IMR-90 (cell line): ENCODE measurements at regions not wholly inside any gene's neighbourhood (a gene's known extent, or its start where the extent isn't known, plus 50 kb on each side); places are given as distances from the start of the nearest gene placed in this dataset.

Experiments
- ATAC-seq: fragments of 200-7000 bp; cut with Tn5 transposase; 2 replicates; pipeline ENCODE4 v1.9.1; 2020; ENCODE audit warnings: low read depth, mild to moderate bottlenecking, moderate library complexity
- BruUV-seq: library from RNA; stranded (reverse); fragments of 400-500 nt; replicated peaks from 2 replicates; lab custom pipeline; 2021; lab: Mats Ljungman, UMichigan
- CTCF ChIA-PET: fragments of 300-600 bp; formaldehyde crosslinking; extraction: SDS; loops from one replicate; lab custom pipeline; 2021; ENCODE audit warnings: antibody characterized with exemption; lab: Yijun Ruan, JAX
- POLR2A ChIA-PET: fragments of 300-600 bp; sonication (Branson Sonifier 250); formaldehyde crosslinking; loops from one replicate; lab custom pipeline; 2022; ENCODE audit warnings: antibody characterized with exemption; ENCODE audit not compliant: unreplicated experiment; lab: Charles Lee
- DNase-seq: peaks from one replicate; pipeline ENCODE4 v3.0.0; 2013
- H2AFZ ChIP-seq: replicated peaks from 2 replicates; pipeline ENCODE3; 2013; ENCODE audit warnings: low read length, mild to moderate bottlenecking; ENCODE audit not compliant: poor library complexity
- H2AK5ac ChIP-seq: 2 replicates; pipeline ENCODE4 v1.6.1; 2013; ENCODE audit warnings: low read depth, low read length, inconsistent platforms
- H2AK9ac ChIP-seq: replicated peaks from 2 replicates; pipeline ENCODE3; 2013; ENCODE audit warnings: mild to moderate bottlenecking, low read depth, low read length, moderate library complexity; ENCODE audit not compliant: poor library complexity
- H2BK120ac ChIP-seq: 2 replicates; pipeline ENCODE4 v1.6.1; 2013; ENCODE audit warnings: low read depth, low read length, inconsistent platforms
- H2BK15ac ChIP-seq: 3 replicates; pipeline ENCODE4 v1.6.1; 2013; ENCODE audit warnings: low read depth, low read length, inconsistent platforms
- H2BK20ac ChIP-seq: 2 replicates; pipeline ENCODE4 v1.6.1; 2013; ENCODE audit warnings: low read depth, mild to moderate bottlenecking, inconsistent platforms, low read length, moderate library complexity
- H2BK5ac ChIP-seq: 2 replicates; pipeline ENCODE4 v1.6.1; 2013; ENCODE audit warnings: mild to moderate bottlenecking, low read depth, low read length, inconsistent platforms; ENCODE audit not compliant: poor library complexity, severe bottlenecking
- H3K14ac ChIP-seq: replicated peaks from 2 replicates; pipeline ENCODE4 v1.6.1; 2013; ENCODE audit warnings: low read depth, low read length, inconsistent platforms
- H3K18ac ChIP-seq: 2 replicates; pipeline ENCODE4 v1.6.1; 2013; ENCODE audit warnings: low read depth, low read length, control low read depth
- H3K23ac ChIP-seq: 2 replicates; pipeline ENCODE4 v1.6.1; 2013; ENCODE audit warnings: low read depth, low read length, inconsistent platforms
- H3K27ac ChIP-seq: 2 replicates; pipeline ENCODE4 v1.5.1; 2013; ENCODE audit warnings: mild to moderate bottlenecking, control low read depth, low read length; ENCODE audit not compliant: insufficient read depth
- H3K27me3 ChIP-seq: 2 replicates; pipeline ENCODE4 v1.6.1; 2013; ENCODE audit warnings: low read length; ENCODE audit not compliant: control insufficient read depth, insufficient read depth
- H3K36me3 ChIP-seq: 2 replicates; pipeline ENCODE4 v1.6.1; 2013; ENCODE audit warnings: low read length, mixed read lengths; ENCODE audit not compliant: control insufficient read depth, insufficient read depth
- H3K4ac ChIP-seq: 2 replicates; pipeline ENCODE4 v1.6.1; 2013; ENCODE audit warnings: low read depth, low read length, inconsistent platforms
- H3K4me1 ChIP-seq: 2 replicates; pipeline ENCODE4 v1.6.1; 2013; ENCODE audit warnings: low read length, mixed read lengths; ENCODE audit not compliant: control insufficient read depth, insufficient read depth
- H3K4me2 ChIP-seq: 2 replicates; pipeline ENCODE4 v1.6.1; 2013; ENCODE audit warnings: low read depth, mild to moderate bottlenecking, control low read depth, low read length, moderate library complexity
- H3K4me3 ChIP-seq: 2 replicates; pipeline ENCODE4 v1.5.1; 2013; ENCODE audit warnings: low read depth, mild to moderate bottlenecking, control low read depth, low read length, moderate library complexity; ENCODE audit not compliant: insufficient read depth
- H3K56ac ChIP-seq: 2 replicates; pipeline ENCODE4 v1.6.1; 2013; ENCODE audit warnings: low read length, inconsistent platforms; ENCODE audit not compliant: insufficient read depth; ENCODE audit errors: extremely low read depth
- H3K79me1 ChIP-seq, 2 experiments: 2 replicates each; pipeline ENCODE4 v1.6.1; 2013; ENCODE audit warnings: low read length in 2 of 2, inconsistent platforms in 1 of 2, low read depth in 1 of 2
- H3K9ac ChIP-seq: 2 replicates; pipeline ENCODE4 v1.6.1; 2013; ENCODE audit warnings: low read depth, low read length, control low read depth
- H3K9me1 ChIP-seq: 2 replicates; pipeline ENCODE4 v1.6.1; 2013; ENCODE audit warnings: low read length, inconsistent platforms; ENCODE audit not compliant: insufficient read depth
- H3K9me3 ChIP-seq: 2 replicates; pipeline ENCODE4 v1.6.1; 2013; ENCODE audit warnings: low read length; ENCODE audit not compliant: control insufficient read depth, insufficient read depth
- H4K20me1 ChIP-seq: 2 replicates; pipeline ENCODE4 v1.6.1; 2013; ENCODE audit warnings: low read length, inconsistent platforms; ENCODE audit not compliant: insufficient read depth
- H4K5ac ChIP-seq: 2 replicates; pipeline ENCODE4 v1.6.1; 2013; ENCODE audit warnings: mild to moderate bottlenecking, low read depth, low read length, control low read depth
- H4K8ac ChIP-seq, 2 experiments: 2 replicates each; pipeline ENCODE4 v1.6.1; 2013; ENCODE audit warnings: low read depth in 2 of 2, low read length in 2 of 2, control low read depth in 1 of 2, inconsistent platforms in 1 of 2
- H4K91ac ChIP-seq: 2 replicates; pipeline ENCODE4 v1.6.1; 2013; ENCODE audit warnings: low read depth, low read length, inconsistent platforms; ENCODE audit not compliant: insufficient read depth
- BHLHE40 ChIP-seq: fragments of 150-350 bp; IDR thresholded peaks from 2 replicates; pipeline ENCODE4 v1.6.1; 2016; ENCODE audit warnings: mild to moderate bottlenecking, low read depth, low read length
- CEBPB ChIP-seq: IDR thresholded peaks from 2 replicates; pipeline ENCODE4 v1.6.1; 2012; ENCODE audit warnings: low read depth, low read length, improper control_type of control experiment
- CHD1 ChIP-seq: IDR thresholded peaks from 2 replicates; pipeline ENCODE4 v1.6.1; 2012; ENCODE audit warnings: low read depth, low read length, improper control_type of control experiment
- FOS ChIP-seq: fragments of 150-350 bp; IDR thresholded peaks from 2 replicates; pipeline ENCODE4 v1.6.1; 2016; ENCODE audit warnings: low read depth, low read length
- MAFK ChIP-seq: IDR thresholded peaks from 2 replicates; pipeline ENCODE4 v1.6.1; 2012; ENCODE audit warnings: low read depth, low read length, improper control_type of control experiment
- MAZ ChIP-seq: IDR thresholded peaks from 2 replicates; pipeline ENCODE4 v1.6.1; 2012; ENCODE audit warnings: low read depth, mild to moderate bottlenecking, low read length, improper control_type of control experiment, moderate library complexity, borderline replicate concordance
- MXI1 ChIP-seq: IDR thresholded peaks from 2 replicates; pipeline ENCODE4 v1.6.1; 2012; ENCODE audit warnings: low read depth, mild to moderate bottlenecking, low read length, moderate library complexity, borderline replicate concordance
- NFE2L2 ChIP-seq: fragments of 150-350 bp; IDR thresholded peaks from 2 replicates; pipeline ENCODE4 v1.6.1; 2016; ENCODE audit warnings: low read depth, mild to moderate bottlenecking, low read length
- POLR2A ChIP-seq: IDR thresholded peaks from 2 replicates; pipeline ENCODE4 v1.6.1; 2012; ENCODE audit warnings: mild to moderate bottlenecking, low read depth, low read length
- RAD21 ChIP-seq: IDR thresholded peaks from 2 replicates; pipeline ENCODE4 v1.6.1; 2012; ENCODE audit warnings: low read length, improper control_type of control experiment
- RCOR1 ChIP-seq: IDR thresholded peaks from 2 replicates; pipeline ENCODE4 v1.6.1; 2012; ENCODE audit warnings: mild to moderate bottlenecking, low read length, improper control_type of control experiment; ENCODE audit not compliant: insufficient replicate concordance
- RFX5 ChIP-seq: IDR thresholded peaks from 2 replicates; pipeline ENCODE4 v1.8.0; 2012; ENCODE audit warnings: low read depth, mild to moderate bottlenecking, low read length, moderate library complexity
- SMC3 ChIP-seq: fragments of 150-350 bp; IDR thresholded peaks from 2 replicates; pipeline ENCODE4 v1.6.1; 2016; ENCODE audit warnings: low read depth, mild to moderate bottlenecking, antibody characterized with exemption, low read length, moderate library complexity
- WGBS, 2 experiments: methylation state at CpG; one replicate each; pipeline versions ENCODE4 v1.1.5 to v1.1.7; 2013; ENCODE audit warnings: missing lambda C conversion rate in 2 of 2; ENCODE audit not compliant: insufficient read length in 1 of 2; ENCODE audit errors: extremely low coverage in 2 of 2; 5-methylcytosine and 5-hydroxymethylcytosine counted together
- dilution Hi-C: fragments of 300-500 bp; cut with HindIII; formaldehyde crosslinking; loops from one replicate; pipeline ENCODE4 v1.14.3; 2018; ENCODE audit warnings: low sequenced_read_pairs; ENCODE audit not compliant: unreplicated experiment
- in situ Hi-C: fragments of 300-500 bp; cut with MboI; formaldehyde crosslinking; loops from 3 replicates; pipeline ENCODE4 v1.14.3; 2019; ENCODE audit warnings: low sequenced_read_pairs, inconsistent platforms, mixed read lengths
- intact Hi-C: fragments of 100-400 bp; cut with micrococcal nuclease; formaldehyde crosslinking; loops from 2 replicates; pipeline ENCODE4 v1.10.0; 2022
- TF ChIP-seq, protein P1 (sequence below): conservative IDR thresholded peaks from 2 replicates; pipeline ENCODE4 v1.5.1; 2012; ENCODE audit warnings: mild to moderate bottlenecking, low read depth, low read length, improper control_type of control experiment
- TF ChIP-seq, protein P2 (sequence below): fragments of 150-350 bp; IDR thresholded peaks from 2 replicates; pipeline ENCODE4 v1.6.1; 2017; ENCODE audit warnings: mild to moderate bottlenecking, antibody characterized with exemption, low read length, low read depth
- TF ChIP-seq, protein P3 (sequence below): fragments of 150-350 bp; IDR thresholded peaks from 2 replicates; pipeline ENCODE4 v1.6.1; 2016; ENCODE audit warnings: low read depth, mild to moderate bottlenecking, low read length, moderate library complexity, borderline replicate concordance

DNA sequence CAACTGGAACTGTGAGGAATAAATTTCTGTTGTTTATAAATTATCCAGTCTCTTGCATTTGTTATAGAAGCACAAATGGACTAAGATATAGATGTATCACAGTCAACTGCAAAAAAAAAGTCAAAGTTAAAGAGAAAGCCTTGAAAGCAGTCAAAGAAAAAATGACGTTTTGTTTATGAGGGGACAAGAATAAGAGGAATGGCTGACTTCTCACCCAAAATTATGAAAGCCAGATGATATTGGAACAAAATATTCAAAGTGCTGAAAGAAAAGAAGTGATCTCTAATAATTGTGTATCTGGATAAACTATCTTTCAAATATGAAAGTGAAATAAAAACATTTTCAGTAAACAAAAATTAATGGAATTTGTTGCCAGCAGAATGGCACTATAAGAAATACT lies 171.8 kb upstream of the IGF1R start:
- H3K14ac ChIP-seq = no peak overlapping the region
- intact Hi-C loops = no loop called here
- no peak overlapping the region for H3K4me2 ChIP-seq
- no peak overlapping the region for H3K9ac ChIP-seq
- no peak overlapping the region for H2BK20ac ChIP-seq
- no peak overlapping the region for H3K4ac ChIP-seq
- H3K4me3 ChIP-seq = no peak overlapping the region
- TF ChIP-seq RFX5 = no peak
- TF ChIP-seq, protein P1, sequence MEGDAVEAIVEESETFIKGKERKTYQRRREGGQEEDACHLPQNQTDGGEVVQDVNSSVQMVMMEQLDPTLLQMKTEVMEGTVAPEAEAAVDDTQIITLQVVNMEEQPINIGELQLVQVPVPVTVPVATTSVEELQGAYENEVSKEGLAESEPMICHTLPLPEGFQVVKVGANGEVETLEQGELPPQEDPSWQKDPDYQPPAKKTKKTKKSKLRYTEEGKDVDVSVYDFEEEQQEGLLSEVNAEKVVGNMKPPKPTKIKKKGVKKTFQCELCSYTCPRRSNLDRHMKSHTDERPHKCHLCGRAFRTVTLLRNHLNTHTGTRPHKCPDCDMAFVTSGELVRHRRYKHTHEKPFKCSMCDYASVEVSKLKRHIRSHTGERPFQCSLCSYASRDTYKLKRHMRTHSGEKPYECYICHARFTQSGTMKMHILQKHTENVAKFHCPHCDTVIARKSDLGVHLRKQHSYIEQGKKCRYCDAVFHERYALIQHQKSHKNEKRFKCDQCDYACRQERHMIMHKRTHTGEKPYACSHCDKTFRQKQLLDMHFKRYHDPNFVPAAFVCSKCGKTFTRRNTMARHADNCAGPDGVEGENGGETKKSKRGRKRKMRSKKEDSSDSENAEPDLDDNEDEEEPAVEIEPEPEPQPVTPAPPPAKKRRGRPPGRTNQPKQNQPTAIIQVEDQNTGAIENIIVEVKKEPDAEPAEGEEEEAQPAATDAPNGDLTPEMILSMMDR = no peak
- no peak for TF ChIP-seq SMC3
- no peak for TF ChIP-seq POLR2A
- TF ChIP-seq MAZ = no peak
- TF ChIP-seq CEBPB = no peak
- TF ChIP-seq FOS = no peak
- TF ChIP-seq BHLHE40 = no peak
- no peak for TF ChIP-seq MXI1
- TF ChIP-seq, protein P2, sequence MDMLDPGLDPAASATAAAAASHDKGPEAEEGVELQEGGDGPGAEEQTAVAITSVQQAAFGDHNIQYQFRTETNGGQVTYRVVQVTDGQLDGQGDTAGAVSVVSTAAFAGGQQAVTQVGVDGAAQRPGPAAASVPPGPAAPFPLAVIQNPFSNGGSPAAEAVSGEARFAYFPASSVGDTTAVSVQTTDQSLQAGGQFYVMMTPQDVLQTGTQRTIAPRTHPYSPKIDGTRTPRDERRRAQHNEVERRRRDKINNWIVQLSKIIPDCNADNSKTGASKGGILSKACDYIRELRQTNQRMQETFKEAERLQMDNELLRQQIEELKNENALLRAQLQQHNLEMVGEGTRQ = no peak
- TF ChIP-seq RCOR1 = no peak
- TF ChIP-seq RAD21 = no peak
- no peak for TF ChIP-seq MAFK
- no peak for TF ChIP-seq CHD1
- no peak for TF ChIP-seq NFE2L2
- TF ChIP-seq, protein P3, sequence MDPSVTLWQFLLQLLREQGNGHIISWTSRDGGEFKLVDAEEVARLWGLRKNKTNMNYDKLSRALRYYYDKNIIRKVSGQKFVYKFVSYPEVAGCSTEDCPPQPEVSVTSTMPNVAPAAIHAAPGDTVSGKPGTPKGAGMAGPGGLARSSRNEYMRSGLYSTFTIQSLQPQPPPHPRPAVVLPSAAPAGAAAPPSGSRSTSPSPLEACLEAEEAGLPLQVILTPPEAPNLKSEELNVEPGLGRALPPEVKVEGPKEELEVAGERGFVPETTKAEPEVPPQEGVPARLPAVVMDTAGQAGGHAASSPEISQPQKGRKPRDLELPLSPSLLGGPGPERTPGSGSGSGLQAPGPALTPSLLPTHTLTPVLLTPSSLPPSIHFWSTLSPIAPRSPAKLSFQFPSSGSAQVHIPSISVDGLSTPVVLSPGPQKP = no peak
- ATAC-seq (no peak), DNase-seq (no peak)
- no peaks in the 10 kb centered on the region for H3K9me1 ChIP-seq
- no CpG with 5 or more reads among the region's 1 CpG for WGBS, 2 experiments
- no peak overlapping the region for H4K8ac ChIP-seq
- H2AK9ac ChIP-seq = no peak overlapping the region
- H3K27ac ChIP-seq = no peak overlapping the region
- H3K18ac ChIP-seq = no peak overlapping the region
- no peaks in the 10 kb centered on the region for H3K4me1 ChIP-seq
- no peaks in the 10 kb centered on the region for H3K36me3 ChIP-seq
- no peak overlapping the region for H2BK120ac ChIP-seq
- CTCF ChIA-PET = no interaction called here
- H2AFZ ChIP-seq = no peak overlapping the region
- H2BK15ac ChIP-seq = no peak overlapping the region
- no peak overlapping the region for H4K91ac ChIP-seq
- H2BK5ac ChIP-seq = no peak overlapping the region
- H3K9me3 ChIP-seq = peaks cover 8% of the 10 kb centered on the region
- H2AK5ac ChIP-seq = no peak overlapping the region
- no peaks in the 10 kb centered on the region for H3K79me1 ChIP-seq
- no peak overlapping the region for H3K56ac ChIP-seq
- POLR2A ChIA-PET = no interaction called here
- no peaks in the 10 kb centered on the region; the same call in 1 of the 2 replicates for H3K27me3 ChIP-seq
- no peaks in the 10 kb centered on the region for H4K20me1 ChIP-seq
- in situ Hi-C loops = no loop called here
- BruUV-seq = no TSS peak
- dilution Hi-C loops = no loop called here
- H4K5ac ChIP-seq = no peak overlapping the region
- no peak overlapping the region for H3K23ac ChIP-seq
